Left renal cortex interstitium (tissue), 4 donors: ENCODE measurements at regions not wholly inside any gene's neighbourhood (a gene's known extent, or its start where the extent isn't known, plus 50 kb on each side); places are given as distances from the start of the nearest gene placed in this dataset.

Experiments used
- DNase-seq, 4 donors: peaks; one replicate each; pipeline ENCODE4 v3.0.0-alpha.2; 2013; ENCODE audit warnings: low read depth in 4 of 4, low spot score in 2 of 4, missing footprints in 1 of 4

GRCh38 chr4:123345935-123346300 lies 50.7 kb upstream of the SPRY1 start:
- DNase-seq, result no peak

DNA sequence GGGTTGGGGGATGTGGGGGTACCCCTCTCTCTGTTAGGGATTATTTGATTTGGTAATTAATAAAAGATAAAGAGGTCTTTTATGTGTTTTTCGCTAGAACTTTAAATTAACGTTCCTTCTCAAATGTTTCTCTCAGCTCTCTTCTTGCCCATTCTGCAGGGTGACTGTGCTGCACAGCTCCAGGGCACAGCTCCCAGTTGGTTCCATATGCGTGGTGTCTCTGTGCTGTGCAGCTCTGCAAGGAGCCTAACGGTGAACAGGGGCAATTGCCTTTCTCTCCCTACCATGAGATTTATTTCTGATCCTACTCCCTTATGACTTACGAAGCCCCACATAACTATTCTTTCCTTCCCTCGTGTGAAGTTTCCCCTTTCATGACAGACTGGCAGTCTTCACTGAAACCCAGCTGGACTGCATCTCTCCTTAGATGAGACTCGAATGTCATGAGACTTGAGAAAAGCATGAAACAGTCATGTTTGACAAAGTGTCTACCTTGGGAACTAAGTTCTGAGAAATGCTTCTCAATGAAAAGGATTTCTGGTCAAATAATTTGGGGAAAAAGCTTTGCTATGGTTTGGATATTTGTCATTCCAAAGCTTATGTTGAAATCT lies 50.2 kb upstream of the SPRY1 start:
- DNase-seq, result no peak
